GM19397 (cell line): ENCODE measurements at regions not wholly inside any gene's neighbourhood (a gene's known extent, or its start where the extent isn't known, plus 50 kb on each side); places are given as distances from the start of the nearest gene placed in this dataset.

Source experiments
- ATAC-seq: cut with Tn5 transposase; IDR thresholded peaks from one replicate; pipeline ENCODE4 v1.9.1; 2021; ENCODE audit warnings: mild to moderate bottlenecking, moderate library complexity; ENCODE audit not compliant: unreplicated experiment

DNA sequence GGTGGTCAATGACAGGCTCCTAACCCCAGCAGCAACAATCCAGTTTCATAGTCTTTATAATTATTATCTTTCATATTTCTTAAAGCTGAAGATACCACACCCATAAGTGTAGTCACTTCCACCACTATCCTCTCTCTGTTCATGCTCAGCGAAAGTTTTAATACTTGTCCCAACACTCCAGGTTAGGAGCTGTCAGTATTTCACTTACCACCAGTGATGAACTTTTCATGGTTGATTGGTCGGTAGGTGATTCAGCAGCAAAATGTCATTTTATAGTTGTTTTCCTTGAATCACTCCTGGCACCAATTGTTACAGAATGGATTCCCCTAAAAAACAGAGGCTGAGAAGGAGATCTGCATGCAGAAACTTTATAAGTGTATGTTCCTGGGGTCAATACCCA, 324.9 kb downstream of the CCDC85A start:
- ATAC-seq, result no peak

DNA sequence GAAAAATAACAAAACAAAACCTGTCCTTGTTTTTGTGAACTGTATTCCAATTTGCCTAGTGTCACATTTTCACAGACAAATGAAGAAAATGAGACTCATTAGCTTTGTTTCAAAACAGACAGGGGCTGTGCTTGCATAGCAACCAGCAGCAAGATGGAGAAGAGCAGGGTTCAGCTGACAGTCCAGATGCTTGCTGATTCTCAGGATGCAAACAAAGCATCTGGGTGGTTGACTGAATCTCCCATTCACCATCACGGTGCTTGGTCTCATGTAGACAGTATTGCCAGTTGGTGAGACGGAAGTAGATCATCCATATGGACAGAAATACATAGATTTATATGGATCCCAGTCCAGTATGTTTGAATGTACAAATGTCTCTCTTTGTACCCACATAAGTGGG, 326.8 kb downstream of the CCDC85A start:
- ATAC-seq, result no peak

DNA sequence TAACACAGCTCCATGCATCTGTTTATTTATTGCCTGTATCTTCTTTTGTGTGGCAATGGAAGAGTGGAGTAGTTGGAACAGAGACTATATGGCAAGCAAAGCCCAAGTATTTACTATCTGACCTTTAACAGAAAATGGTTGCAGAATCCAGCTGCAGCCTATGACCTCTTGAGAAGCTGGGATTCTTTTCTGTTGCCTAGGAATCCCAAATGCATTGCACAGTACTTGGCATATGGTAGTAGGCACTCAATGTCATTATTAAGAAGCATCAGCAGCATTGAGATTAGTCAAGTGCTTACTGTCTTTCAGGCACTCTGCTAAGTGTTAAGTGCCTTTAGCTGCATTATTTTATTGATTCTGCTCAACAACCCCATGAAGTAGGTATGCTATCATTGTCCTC, 331.6 kb downstream of the CCDC85A start:
- no peak for ATAC-seq

DNA sequence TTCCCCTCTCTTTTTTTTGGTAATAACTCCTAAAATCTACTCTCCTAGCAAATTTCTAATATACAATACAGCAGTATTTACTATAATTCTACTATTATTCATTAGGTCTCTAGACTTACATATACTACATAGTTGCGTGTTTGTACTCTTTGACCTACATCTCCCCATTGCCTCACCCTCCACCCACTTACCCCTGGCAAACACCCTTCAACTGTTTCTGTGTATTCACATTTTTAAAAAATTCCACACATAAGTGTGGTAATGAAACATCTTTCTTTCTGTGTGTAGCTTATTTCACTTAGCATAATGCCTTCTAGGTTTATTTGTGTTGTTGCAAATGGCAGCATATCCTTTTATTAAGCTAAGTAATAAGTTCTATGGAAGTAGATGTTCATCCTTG, 336.0 kb downstream of the CCDC85A start:
- no peak for ATAC-seq

DNA sequence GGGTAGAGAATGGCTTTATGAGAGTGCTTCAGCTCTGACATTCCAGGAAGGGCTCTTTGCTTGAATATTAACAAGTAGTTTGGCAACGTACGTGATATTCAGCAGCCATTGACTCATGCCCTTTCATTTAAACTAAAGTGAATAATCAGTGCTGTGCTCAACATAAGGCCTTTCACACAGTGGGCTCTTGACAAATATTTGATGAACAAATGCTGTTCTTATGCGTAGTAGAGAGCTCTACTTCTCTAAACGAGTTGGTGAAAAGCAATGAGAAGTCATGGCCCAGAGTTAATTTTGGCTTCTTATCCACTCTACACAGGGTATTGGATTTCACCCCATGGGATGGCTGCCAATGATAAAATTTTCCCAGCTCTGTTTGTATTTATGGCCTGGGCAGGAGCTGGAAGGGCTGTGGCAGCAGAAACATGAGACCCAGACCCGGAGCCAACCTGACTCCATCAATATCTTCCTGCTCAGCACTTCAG, 338.9 kb downstream of the CCDC85A start:
- no peak for ATAC-seq

DNA sequence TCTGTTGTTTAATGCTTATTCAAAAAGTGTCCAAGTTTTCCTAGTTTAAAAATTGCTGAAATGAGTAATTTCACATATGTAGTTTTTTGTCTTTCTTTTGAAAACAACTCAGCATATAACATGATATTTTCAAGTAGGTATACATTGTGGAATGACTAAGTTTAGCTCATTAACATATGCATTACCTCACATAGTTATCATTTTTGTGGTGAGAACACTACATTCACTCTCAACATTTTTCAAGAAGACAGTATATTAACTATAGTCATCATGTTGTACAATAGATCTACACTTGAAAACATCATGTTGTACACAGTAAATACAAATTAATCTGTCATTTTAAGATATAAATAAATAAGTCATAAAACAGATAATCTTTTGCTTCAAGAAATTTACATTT, 340.0 kb downstream of the CCDC85A start:
- ATAC-seq, result no peak

DNA sequence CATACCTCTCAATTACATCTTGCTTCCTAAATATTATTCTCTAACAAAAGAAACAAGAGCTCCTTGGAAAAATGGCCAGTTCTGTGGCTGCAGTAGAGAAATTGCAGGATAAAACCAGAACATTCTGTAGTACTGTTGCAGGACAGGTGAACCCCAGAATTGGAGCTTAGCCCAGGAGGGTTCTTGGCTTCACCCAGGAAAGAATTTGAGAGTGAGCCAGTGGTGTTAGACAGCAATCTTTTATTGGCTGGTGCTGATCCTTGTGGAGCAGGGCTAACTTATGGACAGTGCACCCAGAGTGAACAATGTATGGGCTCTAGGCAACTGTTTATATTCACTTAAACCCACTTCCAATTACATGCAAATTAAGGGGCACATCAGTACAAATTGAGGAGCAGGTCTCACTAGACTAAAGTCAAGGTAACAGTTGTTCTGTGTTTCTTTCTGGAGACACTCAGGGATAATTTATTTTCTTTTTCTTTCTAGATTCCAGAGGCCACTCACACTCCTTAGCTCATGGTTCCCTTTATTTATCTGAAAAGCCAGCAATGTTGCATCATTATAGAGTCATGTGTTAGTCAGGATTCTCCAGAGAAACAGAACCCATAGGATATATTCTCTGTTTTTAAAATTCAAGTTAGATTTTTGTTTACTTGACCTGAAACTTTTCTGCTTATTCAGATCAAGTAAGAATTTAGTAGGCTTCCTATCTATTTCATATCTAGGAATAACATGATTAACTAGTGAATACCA, 348.1 kb downstream of the CCDC85A start:
- no peak for ATAC-seq

DNA sequence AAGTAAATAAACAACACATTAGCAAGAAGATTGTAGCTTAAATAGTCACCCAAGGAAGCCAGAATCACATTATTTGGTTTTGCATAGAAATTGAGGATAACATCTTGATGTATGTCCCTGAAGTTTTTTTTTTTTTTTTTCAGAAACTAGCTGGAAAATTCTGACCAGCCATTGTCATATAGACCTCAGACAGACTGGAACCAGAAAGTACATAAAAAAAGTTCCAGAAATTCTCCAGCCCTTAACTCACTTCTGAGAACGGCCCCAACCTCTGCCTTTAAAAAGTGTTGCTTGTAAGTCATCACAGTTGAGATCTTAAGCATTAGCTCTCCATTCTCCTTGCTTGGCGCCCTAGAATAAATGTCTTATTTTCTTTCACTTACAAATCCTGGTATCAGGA, 350.5 kb downstream of the CCDC85A start:
- no peak for ATAC-seq

DNA sequence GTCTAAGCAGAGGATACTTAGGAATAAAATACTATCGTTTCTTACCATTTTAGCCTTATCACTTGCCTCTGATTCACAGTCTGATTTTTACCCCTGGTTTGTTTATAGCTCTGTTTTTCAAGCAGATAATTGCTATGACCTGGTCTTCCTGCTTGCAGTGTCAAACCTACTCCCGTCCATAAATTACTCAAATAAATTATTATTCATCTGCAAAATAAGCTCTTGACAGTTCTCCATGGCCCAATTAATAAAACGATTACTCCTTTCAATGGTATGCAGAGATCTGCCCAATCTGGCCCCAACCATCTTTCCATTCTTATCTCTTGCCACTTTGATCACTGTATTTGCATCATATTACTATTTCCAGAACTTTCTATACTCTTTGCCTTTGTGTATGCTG, 354.0 kb downstream of the CCDC85A start:
- ATAC-seq, result no peak

DNA sequence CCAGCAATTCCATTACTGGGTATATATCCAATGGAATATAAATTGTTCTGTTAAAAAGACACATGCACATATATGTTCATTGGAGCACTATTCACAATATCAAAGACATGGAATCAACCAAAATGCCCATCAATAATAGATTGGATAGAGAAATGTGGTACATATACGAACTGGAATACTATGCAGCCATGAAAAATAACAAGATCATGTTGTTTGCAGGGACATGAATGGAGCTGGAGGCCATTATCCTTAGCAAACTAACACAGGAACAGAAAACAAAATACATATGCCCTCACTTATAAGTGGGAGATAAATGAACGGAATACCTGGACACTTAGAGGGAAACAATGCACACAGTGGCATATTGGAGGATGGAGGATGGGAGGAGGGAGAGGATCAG, 355.8 kb downstream of the CCDC85A start:
- no peak for ATAC-seq

DNA sequence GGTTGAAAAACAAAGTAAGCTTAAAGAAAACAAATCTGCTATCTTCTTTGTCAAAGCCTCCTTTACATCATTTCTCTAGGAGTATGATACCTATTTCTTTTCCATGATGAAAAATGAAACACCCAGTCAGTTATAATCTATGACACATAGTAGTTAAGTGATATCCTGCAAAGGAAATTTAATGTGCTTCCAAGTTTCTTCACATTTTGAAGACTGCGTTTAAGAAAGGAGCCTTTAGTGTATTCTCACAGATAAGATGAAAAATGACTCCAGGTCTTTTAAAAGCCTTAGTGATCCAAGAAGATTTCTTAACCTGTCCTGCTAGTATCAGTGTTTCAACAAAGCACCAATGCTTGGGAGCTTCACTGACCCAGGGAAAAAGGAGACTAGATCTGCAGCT, 356.7 kb downstream of the CCDC85A start:
- ATAC-seq, result no peak

DNA sequence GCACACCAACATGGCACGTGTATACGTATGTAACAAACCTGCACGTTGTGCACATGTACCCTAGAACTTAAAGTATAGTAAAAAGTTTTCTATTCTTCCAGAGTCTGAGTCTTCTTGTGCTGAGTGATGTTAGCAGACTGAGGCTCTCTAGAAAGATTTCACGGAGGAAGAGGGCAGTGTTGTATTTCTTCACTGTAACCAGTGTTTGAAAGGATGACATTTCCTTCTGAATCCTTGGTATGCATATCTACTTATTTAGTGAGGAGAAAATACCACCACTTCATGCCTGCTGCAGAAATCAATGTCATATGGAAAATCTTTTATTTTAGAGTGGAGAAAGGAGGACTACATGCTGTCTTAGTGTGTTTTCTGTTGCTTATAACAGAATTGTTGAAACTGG, 357.1 kb downstream of the CCDC85A start:
- no peak for ATAC-seq

DNA sequence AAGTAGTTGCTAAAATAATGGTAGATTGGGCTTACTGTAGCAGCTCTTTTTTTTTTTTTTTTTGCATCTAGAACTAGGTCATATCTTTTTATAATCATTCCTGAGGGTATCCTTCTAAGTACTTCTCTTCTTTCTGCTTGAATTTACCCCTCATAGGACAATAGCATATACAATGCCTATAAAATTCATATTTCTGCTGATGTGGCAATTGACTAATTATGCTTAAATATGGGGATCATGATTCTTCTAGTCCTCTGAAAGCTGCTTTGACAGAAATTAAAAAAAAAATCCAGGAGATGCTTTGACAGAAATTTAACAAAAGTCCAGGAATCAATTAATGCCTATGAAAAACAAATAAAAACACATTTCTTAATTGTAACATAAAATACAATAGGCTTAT, 358.4 kb downstream of the CCDC85A start:
- no peak for ATAC-seq

DNA sequence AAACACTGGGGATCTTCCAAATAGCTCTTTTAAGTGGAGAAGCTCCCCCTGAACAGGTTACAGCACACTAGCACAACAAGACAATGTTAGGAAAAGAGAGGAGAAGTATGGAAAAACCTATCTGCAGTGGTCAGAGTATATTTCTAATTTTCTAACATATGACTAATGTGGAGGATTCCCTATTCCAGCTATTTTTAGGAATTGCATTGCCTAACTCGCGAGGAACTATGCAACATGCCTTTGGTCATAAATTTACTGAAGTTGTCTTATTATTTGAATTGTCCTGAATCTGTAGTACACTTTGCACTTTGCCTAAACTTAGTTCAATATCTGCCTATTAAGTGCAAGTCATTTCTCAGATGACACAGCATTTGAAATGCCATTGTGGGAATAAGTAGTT, 381.4 kb downstream of the CCDC85A start:
- no peak for ATAC-seq

DNA sequence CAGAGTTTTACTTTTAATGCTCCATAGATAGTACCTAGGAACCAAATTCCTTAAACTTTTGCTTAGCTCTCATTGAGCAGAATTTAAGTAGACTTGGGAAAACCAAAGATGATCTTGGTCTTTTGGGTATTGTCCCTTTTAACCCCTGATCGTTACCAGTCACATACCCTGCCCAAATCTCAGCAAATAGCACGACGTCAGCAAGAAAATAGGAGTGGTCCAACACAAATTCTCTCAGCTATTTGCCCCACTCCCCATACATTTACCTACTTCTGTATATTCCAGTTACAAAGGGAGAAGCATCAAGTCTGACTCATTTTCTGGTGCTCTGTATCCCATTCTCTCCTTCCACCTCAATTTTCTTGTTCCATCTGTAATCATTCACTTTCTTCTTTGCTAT, 387.3 kb downstream of the CCDC85A start:
- no peak for ATAC-seq

DNA sequence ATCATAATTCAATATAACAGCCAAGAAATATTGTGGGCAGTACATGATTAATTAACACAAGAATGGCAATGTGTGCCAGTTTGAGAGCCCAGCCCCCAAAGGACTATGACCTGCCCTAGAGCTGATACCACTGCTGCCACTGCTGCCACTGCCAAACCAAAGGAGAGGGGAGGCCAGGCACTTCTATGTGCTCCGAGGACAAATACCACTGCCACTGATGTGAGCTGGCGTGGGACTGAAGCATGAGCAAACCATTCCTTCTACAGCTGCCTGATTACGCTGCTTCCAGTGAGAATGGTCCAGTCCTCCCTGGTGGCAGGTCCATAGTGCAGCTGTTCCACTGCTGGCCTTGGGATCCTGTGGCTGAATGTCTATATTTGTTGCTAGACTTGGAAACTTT, 392.2 kb downstream of the CCDC85A start:
- ATAC-seq, result no peak

DNA sequence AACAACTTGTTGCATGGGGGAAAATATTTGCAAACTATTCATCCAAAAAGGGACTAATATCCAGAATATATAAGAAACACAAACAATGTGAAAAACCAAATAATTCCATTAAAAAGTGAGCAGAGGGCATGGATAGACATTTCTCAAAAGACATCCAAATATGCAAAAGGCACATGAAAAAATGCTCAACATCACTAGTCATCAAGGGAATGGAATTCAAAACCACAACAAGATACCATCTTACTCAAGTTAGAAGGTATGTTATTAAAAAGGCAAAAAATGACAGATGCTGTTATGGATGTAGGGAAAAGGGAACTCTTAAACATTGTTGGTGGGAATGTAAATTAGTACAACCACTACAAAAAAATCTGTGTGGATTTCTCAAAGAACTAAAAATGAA, 396.5 kb downstream of the CCDC85A start:
- ATAC-seq, result no peak

DNA sequence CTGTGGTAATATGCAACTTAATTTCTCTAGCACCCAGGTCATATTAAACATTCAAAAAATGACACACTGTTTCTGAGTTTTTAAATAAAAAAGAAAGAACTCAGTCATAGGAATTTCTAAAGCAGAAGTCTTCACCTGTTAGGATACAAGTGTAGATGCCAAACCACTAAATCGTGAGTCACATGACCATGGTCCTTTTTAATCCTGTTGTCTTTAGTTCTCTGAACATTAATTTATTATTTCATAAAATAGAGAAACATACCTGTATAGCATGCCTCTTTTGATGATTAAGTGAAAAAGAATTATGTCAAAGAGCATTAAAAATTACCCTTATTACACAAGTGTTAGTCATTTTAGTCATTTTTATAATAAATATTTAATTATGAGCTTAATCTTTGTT, 398.8 kb downstream of the CCDC85A start:
- ATAC-seq, result no peak

DNA sequence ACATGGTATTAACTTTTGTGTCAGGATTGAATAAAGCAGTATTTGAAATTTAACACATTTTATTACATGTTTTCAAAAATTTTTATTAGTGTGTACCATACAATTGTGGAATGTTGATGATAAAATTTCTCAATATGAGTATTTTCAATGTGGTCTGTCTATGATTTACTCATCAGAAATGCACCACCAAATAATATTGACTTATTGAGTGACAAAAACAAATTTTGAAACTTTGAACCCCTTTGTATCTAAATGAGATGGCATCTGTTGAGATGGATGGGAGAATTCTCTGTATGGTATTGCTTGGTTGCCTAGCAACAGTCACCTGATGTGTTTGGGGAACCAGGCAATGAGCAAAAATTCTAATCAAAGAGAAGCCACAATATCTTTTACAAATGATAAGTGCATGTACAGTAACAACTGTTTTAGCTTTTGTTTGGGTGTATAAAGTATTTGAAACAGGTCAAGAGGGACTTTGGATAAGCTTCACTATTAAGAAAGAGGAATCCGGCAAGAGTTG, 400.1 kb downstream of the CCDC85A start:
- ATAC-seq, result no peak

DNA sequence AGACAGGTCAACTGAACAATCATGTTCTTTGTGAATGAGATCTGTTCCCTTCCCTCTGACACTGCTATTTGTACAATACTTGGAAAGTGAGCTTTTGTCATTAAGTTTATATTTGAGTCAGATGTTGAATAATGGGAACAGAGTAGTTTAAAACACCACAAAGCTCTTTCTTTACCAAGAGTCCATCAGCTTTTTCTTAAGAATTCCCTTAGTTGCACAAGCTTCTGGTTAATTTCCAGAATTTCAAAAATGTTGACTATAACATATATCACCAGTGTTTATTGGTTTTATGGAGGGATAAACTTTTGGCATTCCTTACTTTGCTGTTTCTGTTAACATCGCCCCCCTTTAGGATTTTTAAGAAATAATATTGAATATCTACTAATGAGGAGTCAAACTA, 403.7 kb downstream of the CCDC85A start:
- no peak for ATAC-seq

DNA sequence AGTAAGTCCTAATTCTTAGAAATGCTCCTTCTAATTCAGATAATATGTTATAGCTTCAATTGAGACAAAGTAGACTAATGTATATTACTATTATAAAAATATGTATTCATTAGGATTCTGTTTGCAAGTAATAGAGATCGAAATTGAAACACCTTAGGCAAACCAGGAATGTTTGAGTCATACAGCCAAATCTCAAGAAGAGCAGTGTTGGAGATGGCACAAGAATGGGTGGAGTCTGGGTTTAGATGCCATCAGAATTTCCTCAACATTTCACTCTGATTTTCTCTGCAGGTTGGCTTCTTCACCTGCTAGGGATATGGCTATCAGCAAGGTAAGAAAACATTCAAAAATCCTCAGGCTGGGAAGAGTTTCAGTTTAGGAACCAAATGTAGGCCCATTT, 405.4 kb downstream of the CCDC85A start:
- no peak for ATAC-seq

DNA sequence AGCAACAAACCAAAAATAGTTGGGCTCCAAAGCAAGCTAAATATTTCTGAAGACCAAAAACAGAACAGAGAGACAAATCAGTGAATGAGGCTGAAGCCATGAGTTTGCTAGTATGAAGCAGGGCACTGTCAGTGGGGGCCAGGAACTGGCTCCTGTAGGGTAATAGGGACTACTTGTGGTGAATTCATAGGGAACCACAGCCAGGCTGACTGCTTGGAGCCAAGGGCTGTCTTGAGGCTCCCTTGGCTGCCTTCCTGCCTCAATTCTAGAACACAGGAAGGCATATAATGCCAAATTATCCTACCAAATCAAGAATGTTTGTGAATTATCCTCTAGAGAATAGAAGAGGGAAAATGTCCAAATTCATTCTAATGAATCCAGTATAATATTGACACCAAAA, 406.0 kb downstream of the CCDC85A start:
- no peak for ATAC-seq

DNA sequence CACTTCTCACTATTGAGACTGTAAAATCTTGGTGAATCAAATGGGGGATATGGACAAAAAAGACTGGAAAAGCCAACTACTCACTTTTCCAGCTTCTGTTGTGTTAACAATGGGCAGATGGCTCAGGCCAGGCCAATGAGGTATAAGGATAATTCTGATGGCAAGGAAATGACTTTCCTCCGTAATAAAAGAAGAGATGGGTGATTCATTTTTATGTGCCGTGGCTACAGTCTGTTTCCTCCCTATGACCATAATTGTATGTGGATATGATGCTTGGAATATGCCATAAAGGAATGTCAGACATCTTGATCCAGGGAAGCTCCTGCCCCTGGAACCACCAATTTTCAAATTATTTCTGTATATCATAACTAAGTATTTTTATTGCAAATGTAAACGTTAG, 406.8 kb downstream of the CCDC85A start:
- ATAC-seq, result no peak
